Caco-2 (cell line): ENCODE measurements at regions not wholly inside any gene's neighbourhood (a gene's known extent, or its start where the extent isn't known, plus 50 kb on each side); places are given as distances from the start of the nearest gene placed in this dataset.

Source experiments
- BruUV-seq: library from RNA; stranded (reverse); fragments of 400-500 nt; replicated peaks from 2 replicates; lab custom pipeline; 2021; lab: Mats Ljungman, UMichigan
- CTCF ChIA-PET: fragments of 300-600 bp; sonication (Branson Sonifier 250); formaldehyde crosslinking; loops from one replicate; lab custom pipeline; 2022; ENCODE audit warnings: antibody characterized with exemption; lab: Charles Lee
- POLR2A ChIA-PET: fragments of 300-600 bp; sonication (Branson Sonifier 250); formaldehyde crosslinking; loops from one replicate; lab custom pipeline; 2022; ENCODE audit warnings: antibody characterized with exemption; lab: Charles Lee
- DNase-seq, 2 experiments: peaks; one replicate each; pipeline versions ENCODE4 v3.0.0 to v3.0.0-alpha.2; 2020 to 2022
- H3K27me3 ChIP-seq: replicated peaks from 2 replicates; pipeline ENCODE4 v1.6.0; 2011; ENCODE audit warnings: low read length; ENCODE audit not compliant: control insufficient read depth, insufficient read depth
- H3K36me3 ChIP-seq: 2 replicates; pipeline ENCODE4 v1.5.1; 2011; ENCODE audit warnings: low read length; ENCODE audit not compliant: control insufficient read depth, insufficient read depth
- H3K4me1 ChIP-seq: fragments of 250-450 bp; sonication (Bioruptor Pico); 2 replicates; pipeline ENCODE4 v1.5.1; 2020; ENCODE audit warnings: mild to moderate bottlenecking
- H3K4me3 ChIP-seq: 2 replicates; pipeline ENCODE4 v1.5.1; 2011; ENCODE audit warnings: low read depth, mild to moderate bottlenecking, control low read depth, low read length
- H3K9me3 ChIP-seq: fragments of 250-450 bp; sonication (Bioruptor Pico); 2 replicates; pipeline ENCODE4 v1.5.1; 2020; ENCODE audit warnings: mild to moderate bottlenecking, moderate library complexity
- H3K27ac Mint-ChIP-seq: one replicate; pipeline ENCODE4 v1.8.0; 2022; ENCODE audit warnings: mixed read lengths; ENCODE audit not compliant: unreplicated experiment
- H3K27me3 Mint-ChIP-seq: one replicate; pipeline ENCODE4 v1.8.0; 2022; ENCODE audit warnings: mixed read lengths; ENCODE audit not compliant: insufficient read depth, unreplicated experiment
- H3K36me3 Mint-ChIP-seq: one replicate; pipeline ENCODE4 v1.8.0; 2022; ENCODE audit warnings: mild to moderate bottlenecking, mixed read lengths; ENCODE audit not compliant: insufficient read depth, unreplicated experiment
- H3K4me1 Mint-ChIP-seq: one replicate; pipeline ENCODE4 v1.8.0; 2022; ENCODE audit warnings: low read depth, mixed read lengths; ENCODE audit not compliant: unreplicated experiment
- H3K4me3 Mint-ChIP-seq: one replicate; pipeline ENCODE4 v1.8.0; 2022; ENCODE audit warnings: mild to moderate bottlenecking, moderate library complexity, mixed read lengths; ENCODE audit not compliant: unreplicated experiment
- H3K9me3 Mint-ChIP-seq: one replicate; pipeline ENCODE4 v1.8.0; 2022; ENCODE audit warnings: mixed read lengths; ENCODE audit not compliant: unreplicated experiment
- intact Hi-C: fragments of 100-400 bp; cut with micrococcal nuclease; formaldehyde crosslinking; loops from one replicate; pipeline ENCODE4 v1.10.0; 2022; ENCODE audit not compliant: unreplicated experiment
- TF ChIP-seq, protein P1 (sequence below), 2 experiments: fragments of 200-600 bp in 1 of 2; IDR thresholded peaks; 1 replicate in 1 of 2; 2 replicates in 1 of 2; pipeline versions ENCODE4 v1.5.1 to v1.8.0; 2011 to 2022; ENCODE audit warnings: antibody characterized with exemption in 1 of 2, control low read depth in 1 of 2, inconsistent platforms in 1 of 2, low read depth in 1 of 2, low read length in 1 of 2, mild to moderate bottlenecking in 1 of 2, moderate library complexity in 1 of 2; ENCODE audit not compliant: insufficient read depth in 1 of 2, severe bottlenecking in 1 of 2, unreplicated experiment in 1 of 2

DNA sequence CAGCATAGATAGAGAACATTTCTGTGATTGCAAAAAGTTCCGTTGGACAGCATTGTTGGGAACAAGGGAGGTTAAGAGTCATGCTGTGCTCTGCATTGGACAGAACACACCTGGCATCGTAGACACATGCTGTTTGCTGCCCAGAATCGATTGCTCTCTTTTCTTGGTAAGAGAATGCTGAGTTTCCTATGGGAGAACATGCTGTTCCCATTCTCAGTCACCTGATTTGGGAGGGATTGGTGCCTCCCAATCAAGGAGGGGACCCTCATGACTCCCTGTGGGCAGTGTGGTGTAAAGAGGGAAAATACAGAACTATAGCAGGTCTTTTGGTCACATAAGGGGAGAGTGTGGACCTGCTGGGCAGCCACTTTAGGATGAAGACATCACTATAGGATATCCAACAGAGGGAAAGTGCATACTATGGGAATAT, 555.4 kb upstream of the CLINT1 start:
- Histone ChIP-seq H3K4me3 (no peak overlapping the region), H3K4me1 (no peaks in the 10 kb centered on the region), H3K27me3 (no peaks in the 10 kb centered on the region), H3K9me3 (no peaks in the 10 kb centered on the region), H3K36me3 (no peaks in the 10 kb centered on the region)
- no peak for DNase-seq
- CTCF ChIA-PET = no interaction called here
- POLR2A ChIA-PET = no interaction called here
- Mint-ChIP-seq H3K27ac (no peak overlapping the region), H3K27me3 (peaks cover 7% of the 10 kb centered on the region), H3K9me3 (no peaks in the 10 kb centered on the region), H3K36me3 (no peaks in the 10 kb centered on the region), H3K4me3 (no peak overlapping the region), H3K4me1 (no peaks in the 10 kb centered on the region)
- intact Hi-C loops = no loop called here
- BruUV-seq = no TSS peak
- TF ChIP-seq, protein P1, sequence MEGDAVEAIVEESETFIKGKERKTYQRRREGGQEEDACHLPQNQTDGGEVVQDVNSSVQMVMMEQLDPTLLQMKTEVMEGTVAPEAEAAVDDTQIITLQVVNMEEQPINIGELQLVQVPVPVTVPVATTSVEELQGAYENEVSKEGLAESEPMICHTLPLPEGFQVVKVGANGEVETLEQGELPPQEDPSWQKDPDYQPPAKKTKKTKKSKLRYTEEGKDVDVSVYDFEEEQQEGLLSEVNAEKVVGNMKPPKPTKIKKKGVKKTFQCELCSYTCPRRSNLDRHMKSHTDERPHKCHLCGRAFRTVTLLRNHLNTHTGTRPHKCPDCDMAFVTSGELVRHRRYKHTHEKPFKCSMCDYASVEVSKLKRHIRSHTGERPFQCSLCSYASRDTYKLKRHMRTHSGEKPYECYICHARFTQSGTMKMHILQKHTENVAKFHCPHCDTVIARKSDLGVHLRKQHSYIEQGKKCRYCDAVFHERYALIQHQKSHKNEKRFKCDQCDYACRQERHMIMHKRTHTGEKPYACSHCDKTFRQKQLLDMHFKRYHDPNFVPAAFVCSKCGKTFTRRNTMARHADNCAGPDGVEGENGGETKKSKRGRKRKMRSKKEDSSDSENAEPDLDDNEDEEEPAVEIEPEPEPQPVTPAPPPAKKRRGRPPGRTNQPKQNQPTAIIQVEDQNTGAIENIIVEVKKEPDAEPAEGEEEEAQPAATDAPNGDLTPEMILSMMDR (IDR thresholded peaks at IDR 0.05; ENCODE audit: insufficient read depth in 1 of 2, low read depth in 1 of 2, low read length in 1 of 2, severe bottlenecking in 1 of 2, unreplicated experiment in 1 of 2) = no peak

- H3K9me3 ChIP-seq = no peaks in the 10 kb centered on the region
- TF ChIP-seq, protein P1 (IDR thresholded peaks at IDR 0.05; ENCODE audit: insufficient read depth in 1 of 2, low read depth in 1 of 2, low read length in 1 of 2, severe bottlenecking in 1 of 2, unreplicated experiment in 1 of 2) = no peak
- H3K36me3 Mint-ChIP-seq = no peaks in the 10 kb centered on the region
- H3K9me3 Mint-ChIP-seq = no peaks in the 10 kb centered on the region
- intact Hi-C loops = no loop called here
- no peak overlapping the region for H3K27ac Mint-ChIP-seq
- H3K4me3 Mint-ChIP-seq = no peak overlapping the region
- no peaks in the 10 kb centered on the region for H3K4me1 ChIP-seq
- no peaks in the 10 kb centered on the region for H3K36me3 ChIP-seq
- no peak overlapping the region for H3K4me3 ChIP-seq
- ChIA-PET CTCF (no interaction called here), POLR2A (no interaction called here)
- peaks cover 7% of the 10 kb centered on the region for H3K27me3 Mint-ChIP-seq
- BruUV-seq = no TSS peak
- no peaks in the 10 kb centered on the region for H3K27me3 ChIP-seq
- no peak for DNase-seq
- no peaks in the 10 kb centered on the region for H3K4me1 Mint-ChIP-seq
These were observed 554.3 kb upstream of the CLINT1 start for GRCh38 chr5:158413122-158413680.

DNA sequence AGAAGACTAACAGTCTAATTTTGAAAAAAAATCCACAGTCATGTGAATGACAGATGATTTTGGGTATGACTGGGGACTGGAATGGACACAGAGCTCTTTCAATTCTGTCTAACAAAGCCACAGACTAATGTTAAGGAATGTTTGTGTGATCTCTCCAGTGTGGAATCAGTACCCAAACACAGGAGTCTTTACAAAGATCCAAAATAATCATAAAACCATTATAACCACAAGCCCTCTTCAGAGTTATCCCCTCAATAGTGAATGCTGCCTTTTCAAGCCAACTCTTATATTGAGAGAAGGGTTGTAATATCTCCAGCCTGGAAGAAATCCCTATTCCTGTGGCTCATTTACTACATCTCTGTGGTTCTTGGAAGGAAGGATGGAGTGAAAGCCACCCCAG, 552.0 kb upstream of the CLINT1 start:
- no TSS peak for BruUV-seq
- POLR2A ChIA-PET = no interaction called here

More for the DNA sequence above, 552.0 kb upstream of the CLINT1 start:
- no peaks in the 10 kb centered on the region for H3K27me3 ChIP-seq
- no peaks in the 10 kb centered on the region for H3K36me3 ChIP-seq
- H3K4me1 ChIP-seq = no peaks in the 10 kb centered on the region
- CTCF ChIA-PET = no interaction called here
- no peaks in the 10 kb centered on the region for H3K36me3 Mint-ChIP-seq
- H3K4me1 Mint-ChIP-seq = no peaks in the 10 kb centered on the region
- no peaks in the 10 kb centered on the region for H3K9me3 ChIP-seq
- H3K9me3 Mint-ChIP-seq = no peaks in the 10 kb centered on the region
- intact Hi-C loops = no loop called here
- peaks cover 7% of the 10 kb centered on the region for H3K27me3 Mint-ChIP-seq
- H3K4me3 Mint-ChIP-seq = no peak overlapping the region
- TF ChIP-seq, protein P1 (IDR thresholded peaks at IDR 0.05; ENCODE audit: insufficient read depth in 1 of 2, low read depth in 1 of 2, low read length in 1 of 2, severe bottlenecking in 1 of 2, unreplicated experiment in 1 of 2) = no peak
- H3K4me3 ChIP-seq = no peak overlapping the region
- DNase-seq = no peak
- no peak overlapping the region for H3K27ac Mint-ChIP-seq
